ENCODE measurements at regions not wholly inside any gene's neighbourhood (a gene's known extent, or its start where the extent isn't known, plus 50 kb on each side); places are given as distances from the start of the nearest gene placed in this dataset.

- 78 to 95% methylated on average over 3 of the region's 3 CpGs for WGBS, 2 donors (ENCODE audit: low coverage in 1 of 2)
These were observed 86.5 kb downstream of the DLEU7 start for GRCh38 chr13:50757008-50757407.

GRCh38 chr13:50758796-50759195, 84.7 kb downstream of the DLEU7 start:
- no peaks in the 10 kb centered on the region for H3K27me3 ChIP-seq
- intact Hi-C loops (cut with DNase I; ENCODE audit: low total_unique reads), result no loop called here
- no peak for DNase-seq
- no peaks in the 10 kb centered on the region for H3K4me1 ChIP-seq
- H3K27ac ChIP-seq, result no peak overlapping the region
- no peaks in the 10 kb centered on the region for H3K36me3 ChIP-seq
- WGBS, 2 donors (ENCODE audit: low coverage in 1 of 2), result 92% methylated on average over 1 of the region's 1 CpG; no CpG with 5 or more reads in 1 of the 2 donors
- H3K4me3 ChIP-seq, result no peak overlapping the region
- TF ChIP-seq EP300 (IDR thresholded peaks at IDR 0.05; ENCODE audit: low read depth) (no peak), POLR2AphosphoS5 (IDR thresholded peaks at IDR 0.05) (no peak), POLR2A (IDR thresholded peaks at IDR 0.05) (no peak)
- TF ChIP-seq, protein P1, sequence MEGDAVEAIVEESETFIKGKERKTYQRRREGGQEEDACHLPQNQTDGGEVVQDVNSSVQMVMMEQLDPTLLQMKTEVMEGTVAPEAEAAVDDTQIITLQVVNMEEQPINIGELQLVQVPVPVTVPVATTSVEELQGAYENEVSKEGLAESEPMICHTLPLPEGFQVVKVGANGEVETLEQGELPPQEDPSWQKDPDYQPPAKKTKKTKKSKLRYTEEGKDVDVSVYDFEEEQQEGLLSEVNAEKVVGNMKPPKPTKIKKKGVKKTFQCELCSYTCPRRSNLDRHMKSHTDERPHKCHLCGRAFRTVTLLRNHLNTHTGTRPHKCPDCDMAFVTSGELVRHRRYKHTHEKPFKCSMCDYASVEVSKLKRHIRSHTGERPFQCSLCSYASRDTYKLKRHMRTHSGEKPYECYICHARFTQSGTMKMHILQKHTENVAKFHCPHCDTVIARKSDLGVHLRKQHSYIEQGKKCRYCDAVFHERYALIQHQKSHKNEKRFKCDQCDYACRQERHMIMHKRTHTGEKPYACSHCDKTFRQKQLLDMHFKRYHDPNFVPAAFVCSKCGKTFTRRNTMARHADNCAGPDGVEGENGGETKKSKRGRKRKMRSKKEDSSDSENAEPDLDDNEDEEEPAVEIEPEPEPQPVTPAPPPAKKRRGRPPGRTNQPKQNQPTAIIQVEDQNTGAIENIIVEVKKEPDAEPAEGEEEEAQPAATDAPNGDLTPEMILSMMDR (IDR thresholded peaks at IDR 0.05), result no peak
- no peaks in the 10 kb centered on the region for H3K9me3 ChIP-seq
- in situ Hi-C loops (cut with MboI; ENCODE audit: low pct_ligation_motif_present in 1 of 4, low pct_unique_long_range_greater_than_20kb in 1 of 4, low sequenced_read_pairs in 3 of 4), result no loop called here

More at GRCh38 chr13:50757008-50757407, 86.5 kb downstream of the DLEU7 start:
- Histone ChIP-seq H3K4me1 (no peaks in the 10 kb centered on the region), H3K4me3 (no peak overlapping the region), H3K27ac (no peak overlapping the region), H3K36me3 (no peaks in the 10 kb centered on the region), H3K27me3 (no peaks in the 10 kb centered on the region), H3K9me3 (no peaks in the 10 kb centered on the region)
- no peak for TF ChIP-seq EP300 (IDR thresholded peaks at IDR 0.05; ENCODE audit: low read depth)
- no peak for TF ChIP-seq POLR2AphosphoS5 (IDR thresholded peaks at IDR 0.05)
- TF ChIP-seq, protein P1 (IDR thresholded peaks at IDR 0.05), result no peak
- TF ChIP-seq POLR2A (IDR thresholded peaks at IDR 0.05), result no peak
- intact Hi-C loops (cut with DNase I; ENCODE audit: low total_unique reads) (no loop called here), in situ Hi-C loops (cut with MboI; ENCODE audit: low pct_ligation_motif_present in 1 of 4, low pct_unique_long_range_greater_than_20kb in 1 of 4, low sequenced_read_pairs in 3 of 4) (no loop called here)
- no peak for DNase-seq

DNA sequence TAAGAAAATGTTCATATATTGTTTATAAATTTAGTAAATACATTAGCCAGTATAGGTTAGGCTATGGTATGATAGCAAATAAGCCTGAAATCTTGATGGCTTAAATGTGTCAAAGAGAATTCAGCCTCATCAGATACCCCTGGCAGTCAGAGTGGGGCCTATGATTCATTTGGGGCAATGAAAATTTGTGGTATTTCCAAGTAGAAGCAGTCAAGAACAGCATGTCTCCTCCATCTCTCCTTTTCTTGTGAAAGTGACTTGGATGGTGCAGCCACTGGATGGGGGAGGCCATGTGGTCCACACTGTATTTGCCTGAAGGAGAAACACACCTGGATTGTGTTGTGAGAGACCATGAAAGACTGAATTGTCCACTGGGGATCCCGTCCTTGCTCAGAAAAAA, 82.7 kb downstream of the DLEU7 start:
- intact Hi-C loops (cut with DNase I; ENCODE audit: low total_unique reads), result no loop called here
- Histone ChIP-seq H3K4me1 (no peaks in the 10 kb centered on the region), H3K27me3 (no peaks in the 10 kb centered on the region), H3K27ac (no peak overlapping the region), H3K9me3 (no peaks in the 10 kb centered on the region), H3K4me3 (no peak overlapping the region), H3K36me3 (no peaks in the 10 kb centered on the region)
- DNase-seq, result no peak
- 90% methylated on average over 1 of the region's 1 CpG; no CpG with 5 or more reads in 1 of the 2 donors for WGBS, 2 donors (ENCODE audit: low coverage in 1 of 2)
- in situ Hi-C loops (cut with MboI; ENCODE audit: low pct_ligation_motif_present in 1 of 4, low pct_unique_long_range_greater_than_20kb in 1 of 4, low sequenced_read_pairs in 3 of 4), result no loop called here
- TF ChIP-seq POLR2AphosphoS5 (IDR thresholded peaks at IDR 0.05) (no peak), POLR2A (IDR thresholded peaks at IDR 0.05) (no peak), EP300 (IDR thresholded peaks at IDR 0.05; ENCODE audit: low read depth) (no peak)
- TF ChIP-seq, protein P1 (IDR thresholded peaks at IDR 0.05), result no peak

- TF ChIP-seq, protein P1 (IDR thresholded peaks at IDR 0.05), result no peak
- TF ChIP-seq POLR2AphosphoS5 (IDR thresholded peaks at IDR 0.05) (no peak), POLR2A (IDR thresholded peaks at IDR 0.05) (no peak), EP300 (IDR thresholded peaks at IDR 0.05; ENCODE audit: low read depth) (no peak)
- no peak overlapping the region for H3K4me3 ChIP-seq
- in situ Hi-C loops (cut with MboI; ENCODE audit: low pct_ligation_motif_present in 1 of 4, low pct_unique_long_range_greater_than_20kb in 1 of 4, low sequenced_read_pairs in 3 of 4), result no loop called here
- H3K9me3 ChIP-seq, result no peaks in the 10 kb centered on the region
- no peak overlapping the region for H3K27ac ChIP-seq
- H3K36me3 ChIP-seq, result no peaks in the 10 kb centered on the region
- no peaks in the 10 kb centered on the region for H3K27me3 ChIP-seq
- WGBS, 2 donors (ENCODE audit: low coverage in 1 of 2), result 84 to 100% methylated on average over 1 of the region's 1 CpG
- H3K4me1 ChIP-seq, result no peaks in the 10 kb centered on the region
- intact Hi-C loops (cut with DNase I; ENCODE audit: low total_unique reads), result no loop called here
- DNase-seq, result no peak
These were observed 82.1 kb downstream of the DLEU7 start for GRCh38 chr13:50761406-50761805.

Data from transverse colon (tissue), 4 donors.